ENCODE measurements at regions not wholly inside any gene's neighbourhood (a gene's known extent, or its start where the extent isn't known, plus 50 kb on each side); places are given as distances from the start of the nearest gene placed in this dataset.

- Histone ChIP-seq H3K27ac (ENCODE audit: low read depth, low read length) (no peak overlapping the region), H3K9ac (ENCODE audit: low read length in 5 of 5) (no peak overlapping the region), H3K36me3 (ENCODE audit: control insufficient read depth in 5 of 5, insufficient read depth in 5 of 5, low read length in 5 of 5) (no peaks in the 10 kb centered on the region), H3K4me1 (ENCODE audit: control insufficient read depth in 5 of 5, insufficient read depth in 5 of 5, low read length in 5 of 5) (peaks cover 0 to 3% (median 0%) of the 10 kb centered on the region in 5 donors), H3K4me3 (ENCODE audit: low read depth in 1 of 5, low read length in 5 of 5) (no peak overlapping the region), H3K9me3 (ENCODE audit: control insufficient read depth in 5 of 5, low read length in 5 of 5) (peaks cover 0 to 20% (median 6%) of the 10 kb centered on the region in 5 donors), H3K27me3 (ENCODE audit: control insufficient read depth in 5 of 5, insufficient read depth in 4 of 5, low read length in 5 of 5) (peaks cover 0 to 4% (median 0%) of the 10 kb centered on the region in 5 donors)
These were observed 420.6 kb downstream of the MED10 start for GRCh38 chr5:5957737-5958136.

- no peak overlapping the region for H3K9ac ChIP-seq (ENCODE audit: low read length in 5 of 5)
- H3K4me1 ChIP-seq (ENCODE audit: control insufficient read depth in 5 of 5, insufficient read depth in 5 of 5, low read length in 5 of 5): no peaks in the 10 kb centered on the region
- no peak overlapping the region for H3K4me3 ChIP-seq (ENCODE audit: low read depth in 1 of 5, low read length in 5 of 5)
- H3K9me3 ChIP-seq (ENCODE audit: control insufficient read depth in 5 of 5, low read length in 5 of 5): peaks cover 0 to 20% (median 6%) of the 10 kb centered on the region in 5 donors
- H3K36me3 ChIP-seq (ENCODE audit: control insufficient read depth in 5 of 5, insufficient read depth in 5 of 5, low read length in 5 of 5): no peaks in the 10 kb centered on the region
- no peak overlapping the region for H3K27ac ChIP-seq (ENCODE audit: low read depth, low read length)
- peaks cover 0 to 4% (median 0%) of the 10 kb centered on the region in 5 donors for H3K27me3 ChIP-seq (ENCODE audit: control insufficient read depth in 5 of 5, insufficient read depth in 4 of 5, low read length in 5 of 5)
These were observed 424.1 kb downstream of the MED10 start for GRCh38 chr5:5954275-5954598.

GRCh38 chr5:5953584-5954274 lies 424.6 kb downstream of the MED10 start:
- no peak overlapping the region for H3K27ac ChIP-seq (ENCODE audit: low read depth, low read length)
- no peaks in the 10 kb centered on the region for H3K36me3 ChIP-seq (ENCODE audit: control insufficient read depth in 5 of 5, insufficient read depth in 5 of 5, low read length in 5 of 5)
- no peak overlapping the region for H3K4me3 ChIP-seq (ENCODE audit: low read depth in 1 of 5, low read length in 5 of 5)

GRCh38 chr5:5951953-5952352 lies 426.4 kb downstream of the MED10 start:
- peaks cover 0 to 14% (median 2%) of the 10 kb centered on the region in 5 donors for H3K9me3 ChIP-seq (ENCODE audit: control insufficient read depth in 5 of 5, low read length in 5 of 5)
- no peaks in the 10 kb centered on the region for H3K27me3 ChIP-seq (ENCODE audit: control insufficient read depth in 5 of 5, insufficient read depth in 4 of 5, low read length in 5 of 5)

More at GRCh38 chr5:5953584-5954274, 424.6 kb downstream of the MED10 start:
- Histone ChIP-seq H3K4me1 (ENCODE audit: control insufficient read depth in 5 of 5, insufficient read depth in 5 of 5, low read length in 5 of 5) (no peaks in the 10 kb centered on the region), H3K9me3 (ENCODE audit: control insufficient read depth in 5 of 5, low read length in 5 of 5) (peaks cover 0 to 20% (median 6%) of the 10 kb centered on the region in 5 donors), H3K27me3 (ENCODE audit: control insufficient read depth in 5 of 5, insufficient read depth in 4 of 5, low read length in 5 of 5) (peaks cover 0 to 4% (median 0%) of the 10 kb centered on the region in 5 donors), H3K9ac (ENCODE audit: low read length in 5 of 5) (no peak overlapping the region)

GRCh38 chr5:5950658-5951057 lies 427.7 kb downstream of the MED10 start:
- Histone ChIP-seq H3K4me3 (ENCODE audit: low read depth in 1 of 5, low read length in 5 of 5) (no peak overlapping the region), H3K27me3 (ENCODE audit: control insufficient read depth in 5 of 5, insufficient read depth in 4 of 5, low read length in 5 of 5) (no peaks in the 10 kb centered on the region), H3K27ac (ENCODE audit: low read depth, low read length) (no peak overlapping the region), H3K4me1 (ENCODE audit: control insufficient read depth in 5 of 5, insufficient read depth in 5 of 5, low read length in 5 of 5) (no peaks in the 10 kb centered on the region), H3K9ac (ENCODE audit: low read length in 5 of 5) (no peak overlapping the region), H3K9me3 (ENCODE audit: control insufficient read depth in 5 of 5, low read length in 5 of 5) (peaks cover 0 to 14% (median 2%) of the 10 kb centered on the region in 5 donors), H3K36me3 (ENCODE audit: control insufficient read depth in 5 of 5, insufficient read depth in 5 of 5, low read length in 5 of 5) (no peaks in the 10 kb centered on the region)

More at GRCh38 chr5:5951953-5952352, 426.4 kb downstream of the MED10 start:
- Histone ChIP-seq H3K4me3 (ENCODE audit: low read depth in 1 of 5, low read length in 5 of 5) (no peak overlapping the region), H3K4me1 (ENCODE audit: control insufficient read depth in 5 of 5, insufficient read depth in 5 of 5, low read length in 5 of 5) (no peaks in the 10 kb centered on the region), H3K36me3 (ENCODE audit: control insufficient read depth in 5 of 5, insufficient read depth in 5 of 5, low read length in 5 of 5) (no peaks in the 10 kb centered on the region), H3K9ac (ENCODE audit: low read length in 5 of 5) (no peak overlapping the region), H3K27ac (ENCODE audit: low read depth, low read length) (no peak overlapping the region)

GRCh38 chr5:5941486-5941885 lies 436.9 kb downstream of the MED10 start:
- Histone ChIP-seq H3K9ac (ENCODE audit: low read length in 5 of 5) (no peak overlapping the region), H3K27me3 (ENCODE audit: control insufficient read depth in 5 of 5, insufficient read depth in 4 of 5, low read length in 5 of 5) (no peaks in the 10 kb centered on the region), H3K4me1 (ENCODE audit: control insufficient read depth in 5 of 5, insufficient read depth in 5 of 5, low read length in 5 of 5) (no peaks in the 10 kb centered on the region), H3K36me3 (ENCODE audit: control insufficient read depth in 5 of 5, insufficient read depth in 5 of 5, low read length in 5 of 5) (no peaks in the 10 kb centered on the region), H3K9me3 (ENCODE audit: control insufficient read depth in 5 of 5, low read length in 5 of 5) (no peaks in the 10 kb centered on the region), H3K27ac (ENCODE audit: low read depth, low read length) (no peak overlapping the region), H3K4me3 (ENCODE audit: low read depth in 1 of 5, low read length in 5 of 5) (no peak overlapping the region)

- Histone ChIP-seq H3K27me3 (ENCODE audit: control insufficient read depth in 5 of 5, insufficient read depth in 4 of 5, low read length in 5 of 5) (no peaks in the 10 kb centered on the region), H3K4me3 (ENCODE audit: low read depth in 1 of 5, low read length in 5 of 5) (no peak overlapping the region), H3K27ac (ENCODE audit: low read depth, low read length) (no peak overlapping the region), H3K9ac (ENCODE audit: low read length in 5 of 5) (no peak overlapping the region), H3K4me1 (ENCODE audit: control insufficient read depth in 5 of 5, insufficient read depth in 5 of 5, low read length in 5 of 5) (no peaks in the 10 kb centered on the region), H3K9me3 (ENCODE audit: control insufficient read depth in 5 of 5, low read length in 5 of 5) (no peaks in the 10 kb centered on the region), H3K36me3 (ENCODE audit: control insufficient read depth in 5 of 5, insufficient read depth in 5 of 5, low read length in 5 of 5) (no peaks in the 10 kb centered on the region)
These were observed 438.5 kb downstream of the MED10 start for GRCh38 chr5:5939759-5940370.

GRCh38 chr5:5933651-5934050 lies 444.7 kb downstream of the MED10 start:
- H3K4me1 ChIP-seq (ENCODE audit: control insufficient read depth in 5 of 5, insufficient read depth in 5 of 5, low read length in 5 of 5): no peaks in the 10 kb centered on the region

GRCh38 chr5:5932824-5933223 lies 445.5 kb downstream of the MED10 start:
- Histone ChIP-seq H3K9me3 (ENCODE audit: control insufficient read depth in 5 of 5, low read length in 5 of 5) (no peaks in the 10 kb centered on the region), H3K4me3 (ENCODE audit: low read depth in 1 of 5, low read length in 5 of 5) (no peak overlapping the region), H3K27me3 (ENCODE audit: control insufficient read depth in 5 of 5, insufficient read depth in 4 of 5, low read length in 5 of 5) (peaks cover 0 to 3% (median 0%) of the 10 kb centered on the region in 5 donors), H3K27ac (ENCODE audit: low read depth, low read length) (no peak overlapping the region), H3K9ac (ENCODE audit: low read length in 5 of 5) (no peak overlapping the region), H3K4me1 (ENCODE audit: control insufficient read depth in 5 of 5, insufficient read depth in 5 of 5, low read length in 5 of 5) (no peaks in the 10 kb centered on the region), H3K36me3 (ENCODE audit: control insufficient read depth in 5 of 5, insufficient read depth in 5 of 5, low read length in 5 of 5) (no peaks in the 10 kb centered on the region)

More at GRCh38 chr5:5933651-5934050, 444.7 kb downstream of the MED10 start:
- Histone ChIP-seq H3K9me3 (ENCODE audit: control insufficient read depth in 5 of 5, low read length in 5 of 5) (no peaks in the 10 kb centered on the region), H3K9ac (ENCODE audit: low read length in 5 of 5) (no peak overlapping the region), H3K4me3 (ENCODE audit: low read depth in 1 of 5, low read length in 5 of 5) (no peak overlapping the region), H3K27ac (ENCODE audit: low read depth, low read length) (no peak overlapping the region), H3K36me3 (ENCODE audit: control insufficient read depth in 5 of 5, insufficient read depth in 5 of 5, low read length in 5 of 5) (no peaks in the 10 kb centered on the region), H3K27me3 (ENCODE audit: control insufficient read depth in 5 of 5, insufficient read depth in 4 of 5, low read length in 5 of 5) (no peaks in the 10 kb centered on the region)

GRCh38 chr5:5930561-5930960 lies 447.8 kb downstream of the MED10 start:
- H3K27me3 ChIP-seq (ENCODE audit: control insufficient read depth in 5 of 5, insufficient read depth in 4 of 5, low read length in 5 of 5): peaks cover 0 to 3% (median 0%) of the 10 kb centered on the region in 5 donors
- H3K27ac ChIP-seq (ENCODE audit: low read depth, low read length): no peak overlapping the region
- H3K4me1 ChIP-seq (ENCODE audit: control insufficient read depth in 5 of 5, insufficient read depth in 5 of 5, low read length in 5 of 5): peaks cover 0 to 3% (median 0%) of the 10 kb centered on the region in 5 donors
- H3K4me3 ChIP-seq (ENCODE audit: low read depth in 1 of 5, low read length in 5 of 5): no peak overlapping the region
- no peaks in the 10 kb centered on the region for H3K36me3 ChIP-seq (ENCODE audit: control insufficient read depth in 5 of 5, insufficient read depth in 5 of 5, low read length in 5 of 5)
- H3K9me3 ChIP-seq (ENCODE audit: control insufficient read depth in 5 of 5, low read length in 5 of 5): no peaks in the 10 kb centered on the region
- no peak overlapping the region for H3K9ac ChIP-seq (ENCODE audit: low read length in 5 of 5)

All from subcutaneous abdominal adipose tissue (tissue), 5 donors.